Sciatic nerve (tissue), 2 donors: ENCODE measurements at regions not wholly inside any gene's neighbourhood (a gene's known extent, or its start where the extent isn't known, plus 50 kb on each side); places are given as distances from the start of the nearest gene placed in this dataset.
A peak's percentile ranks its signal among the peaks of the same experiment; 100 is the strongest.

Experiments used
- ATAC-seq: fragments of 200-7000 bp; cut with Tn5 transposase; one replicate; pipeline ENCODE4 v1.9.1; 2020; ENCODE audit warnings: mild to moderate bottlenecking, moderate library complexity
- DNase-seq: peaks from one replicate; pipeline ENCODE4 v3.0.0-alpha.2; 2020; ENCODE audit warnings: low spot score
- intact Hi-C: fragments of 100-400 bp; cut with DNase I; formaldehyde crosslinking; loops from one replicate; pipeline ENCODE4 v1.14.2; 2022
- donor health status: DM: no; HTN: no; CAD: no.
- donor health status: DM: no; HTN: no; CAD: no.

DNA sequence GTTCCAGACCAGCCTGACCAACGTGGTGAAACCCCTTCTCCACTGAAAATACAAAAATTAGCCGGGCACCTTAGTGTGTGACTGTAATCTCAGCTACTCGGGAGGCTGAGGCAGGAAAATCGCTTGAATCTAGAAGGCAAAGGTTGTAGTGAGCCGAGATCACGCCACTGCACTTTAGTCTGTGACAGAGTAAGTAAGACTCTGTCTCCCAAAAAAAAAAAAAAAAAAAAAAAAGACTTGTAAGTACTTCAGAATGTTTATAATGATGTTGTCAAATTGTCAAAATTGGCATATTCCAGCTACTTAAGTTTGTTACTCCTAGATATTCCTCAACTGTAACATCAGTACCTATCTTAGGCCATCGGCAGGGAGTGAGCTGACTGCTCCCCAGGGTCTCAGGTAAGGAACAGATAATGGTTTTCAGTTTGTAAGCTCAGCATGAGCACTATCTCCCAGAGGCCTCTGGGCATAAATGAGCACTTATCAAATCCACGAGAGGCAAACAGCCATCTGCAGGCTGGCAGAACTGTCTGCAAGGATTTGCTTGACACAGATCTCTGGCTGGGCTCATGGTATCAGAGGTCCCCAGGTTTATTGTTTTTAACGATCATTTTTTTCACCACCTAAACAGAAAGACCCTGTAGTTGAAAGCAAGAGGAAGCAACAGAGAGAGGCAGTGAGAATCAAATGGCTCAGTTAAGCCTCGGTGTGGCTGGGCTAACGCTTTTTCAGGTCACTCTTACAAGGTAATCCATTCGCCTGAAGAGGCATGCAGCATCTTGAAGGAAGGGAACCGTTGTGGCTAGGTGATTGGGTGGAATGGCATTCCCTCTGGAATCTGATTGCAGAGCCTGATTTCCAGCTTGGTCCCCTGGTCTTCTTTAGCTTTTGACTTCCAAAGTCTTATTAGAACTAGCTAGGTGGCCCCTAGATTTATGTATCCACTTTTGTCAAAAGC is 115.9 kb downstream of the LY86 start:
- ATAC-seq (no peak), DNase-seq (no peak)
- intact Hi-C loops: no loop called here

DNA sequence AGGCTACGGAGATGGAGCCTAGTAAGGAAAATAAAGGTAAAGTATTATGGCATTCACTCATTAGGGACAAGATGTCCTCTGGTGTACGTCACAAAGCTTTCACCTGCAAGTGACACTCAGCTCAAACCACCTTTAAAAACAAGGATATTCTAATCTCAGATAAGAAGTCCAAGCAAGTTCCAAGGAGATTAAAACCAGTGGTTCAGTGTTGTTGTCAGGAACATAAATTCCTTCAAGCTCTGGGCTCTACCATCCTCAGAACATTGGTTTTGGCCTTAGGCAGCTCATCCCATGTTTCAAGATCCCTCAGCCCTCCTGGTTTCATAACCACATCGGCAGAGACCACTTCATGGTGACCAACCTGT is 116.5 kb downstream of the LY86 start:
- ATAC-seq: no peak
- intact Hi-C loops: no loop called here

DNA sequence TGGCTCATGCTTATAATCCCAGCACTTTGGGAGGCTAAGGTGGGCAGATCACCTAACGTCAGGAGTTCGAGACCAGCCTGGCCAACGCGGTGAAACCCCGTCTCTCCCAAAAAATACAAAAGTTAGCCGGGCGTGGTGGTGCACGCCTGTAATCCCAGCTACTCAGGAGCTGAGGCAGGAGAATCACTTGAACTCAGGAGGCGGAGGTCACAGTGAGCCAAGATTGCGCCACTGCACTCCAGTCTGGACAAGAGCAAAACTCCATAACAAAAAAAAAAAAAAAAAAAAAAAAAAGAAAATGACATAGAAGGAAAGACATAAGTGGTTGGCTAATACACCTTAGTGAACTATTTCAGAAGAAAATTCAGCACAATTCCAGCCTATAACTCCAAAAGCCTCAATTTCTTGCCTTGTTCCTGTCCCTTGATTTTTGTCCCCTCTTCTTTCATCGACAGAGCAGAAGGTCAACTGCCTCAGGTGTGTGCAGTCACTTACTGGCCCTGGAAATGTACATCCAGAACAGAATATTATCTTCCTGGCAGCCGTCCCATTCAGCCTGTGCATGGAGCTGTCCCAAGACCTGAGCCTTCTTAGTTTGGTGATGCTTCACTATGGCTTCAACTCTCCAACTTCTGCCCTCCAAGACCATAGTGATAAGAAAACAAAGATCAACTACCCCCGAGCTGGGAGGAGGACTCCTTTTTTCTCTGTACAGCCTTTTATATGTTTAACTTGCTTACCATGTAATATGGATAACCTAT is 117.6 kb downstream of the LY86 start:
- intact Hi-C loops: no loop called here
- no peak for DNase-seq
- no peak for ATAC-seq

More for the DNA sequence above, 116.5 kb downstream of the LY86 start:
- no peak for DNase-seq

- intact Hi-C loops: no loop called here
- no peak for ATAC-seq
Observed at GRCh38 chr6:6707143-6707542, 118.6 kb downstream of the LY86 start.

DNA sequence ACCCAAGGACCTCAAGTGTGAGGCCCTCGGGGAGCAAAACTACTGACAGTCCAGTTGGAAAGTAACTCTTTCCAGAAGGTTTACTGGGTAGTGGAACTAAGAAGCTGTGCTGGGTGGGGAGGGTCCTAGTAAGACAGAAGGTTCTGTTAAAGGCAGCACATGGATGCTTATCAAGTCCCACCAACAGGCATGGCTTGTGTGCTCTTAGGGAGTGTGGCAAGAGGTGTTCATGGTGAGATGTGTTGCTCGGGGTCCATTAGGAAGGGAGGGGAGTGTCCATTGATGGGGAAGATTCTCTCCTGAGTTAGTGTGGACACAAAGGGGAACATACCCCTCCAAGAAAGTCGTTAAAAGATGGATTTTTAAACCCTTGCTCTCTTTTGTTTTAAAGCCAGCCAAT is 120.6 kb downstream of the LY86 start:
- ATAC-seq (no peak), DNase-seq (no peak)
- intact Hi-C loops: no loop called here

More at GRCh38 chr6:6707143-6707542, 118.6 kb downstream of the LY86 start:
- no peak for DNase-seq

DNA sequence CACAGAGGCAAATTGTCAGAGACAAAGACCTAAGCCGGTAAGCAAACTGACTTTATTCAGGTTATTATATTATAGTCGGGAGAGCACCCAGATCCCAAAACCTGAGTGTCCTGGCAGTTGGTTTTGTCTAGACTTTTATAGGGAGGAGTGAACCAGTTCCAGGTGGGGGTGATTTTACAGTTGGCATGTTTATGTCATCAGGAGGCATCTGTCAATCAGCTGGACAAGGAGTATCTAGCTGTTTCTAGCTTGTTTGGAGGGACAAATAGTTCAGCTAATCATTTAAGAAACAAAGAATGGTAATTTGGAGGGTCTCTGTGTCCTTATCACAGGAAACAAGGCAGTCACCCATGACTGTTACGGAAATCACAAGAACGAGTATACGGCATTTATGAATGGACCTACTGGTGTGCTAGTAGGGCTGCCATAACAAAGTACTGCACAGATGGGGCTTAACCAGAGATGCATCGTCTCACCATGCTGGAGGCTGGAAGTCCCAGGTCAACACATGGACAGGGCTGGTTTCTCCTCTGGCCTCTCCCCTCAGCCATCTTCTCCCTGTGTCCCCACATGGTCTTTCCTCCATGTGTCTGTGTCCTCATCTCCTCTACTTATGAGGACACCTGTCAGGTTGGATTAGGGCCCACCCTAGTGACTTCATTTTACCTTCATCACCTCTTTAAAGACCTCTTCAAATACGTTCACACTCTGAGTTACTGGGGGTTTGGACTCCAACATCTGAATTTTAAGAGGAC is 122.7 kb downstream of the LY86 start:
- ATAC-seq (no peak), DNase-seq (no peak)
- intact Hi-C loops: no loop called here

DNA sequence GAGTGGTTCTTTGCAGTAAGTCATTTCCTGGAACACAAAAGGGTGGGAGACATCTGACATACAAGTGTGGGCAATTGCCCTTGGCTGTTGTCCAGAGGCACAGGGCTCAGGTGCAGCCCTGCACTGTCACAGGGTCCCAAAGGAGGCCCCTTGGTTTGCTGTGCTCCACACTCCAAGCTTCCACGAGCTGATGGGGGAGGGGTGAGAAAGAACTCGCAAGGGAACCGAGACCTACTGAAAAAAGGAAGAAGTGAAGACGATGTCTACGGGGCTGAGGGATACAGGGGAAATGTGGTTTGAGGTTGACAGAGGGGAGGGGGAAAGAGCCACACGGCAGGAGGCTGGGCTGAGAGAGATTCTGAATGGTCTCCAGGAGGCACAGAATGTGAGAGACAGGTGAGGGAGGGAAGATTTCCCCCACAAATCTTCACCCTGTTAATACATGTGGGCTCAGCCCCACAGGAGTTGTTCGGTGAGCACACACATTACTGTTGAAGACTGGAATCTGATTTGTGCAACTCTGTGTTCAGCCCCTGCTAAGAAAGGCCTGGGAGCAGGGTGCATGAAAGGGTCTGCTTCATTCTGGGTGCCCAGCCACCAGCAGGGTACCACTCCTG is 123.4 kb downstream of the LY86 start:
- intact Hi-C loops: no loop called here
- peak; percentile 42 for ATAC-seq
- DNase-seq: no peak

DNA sequence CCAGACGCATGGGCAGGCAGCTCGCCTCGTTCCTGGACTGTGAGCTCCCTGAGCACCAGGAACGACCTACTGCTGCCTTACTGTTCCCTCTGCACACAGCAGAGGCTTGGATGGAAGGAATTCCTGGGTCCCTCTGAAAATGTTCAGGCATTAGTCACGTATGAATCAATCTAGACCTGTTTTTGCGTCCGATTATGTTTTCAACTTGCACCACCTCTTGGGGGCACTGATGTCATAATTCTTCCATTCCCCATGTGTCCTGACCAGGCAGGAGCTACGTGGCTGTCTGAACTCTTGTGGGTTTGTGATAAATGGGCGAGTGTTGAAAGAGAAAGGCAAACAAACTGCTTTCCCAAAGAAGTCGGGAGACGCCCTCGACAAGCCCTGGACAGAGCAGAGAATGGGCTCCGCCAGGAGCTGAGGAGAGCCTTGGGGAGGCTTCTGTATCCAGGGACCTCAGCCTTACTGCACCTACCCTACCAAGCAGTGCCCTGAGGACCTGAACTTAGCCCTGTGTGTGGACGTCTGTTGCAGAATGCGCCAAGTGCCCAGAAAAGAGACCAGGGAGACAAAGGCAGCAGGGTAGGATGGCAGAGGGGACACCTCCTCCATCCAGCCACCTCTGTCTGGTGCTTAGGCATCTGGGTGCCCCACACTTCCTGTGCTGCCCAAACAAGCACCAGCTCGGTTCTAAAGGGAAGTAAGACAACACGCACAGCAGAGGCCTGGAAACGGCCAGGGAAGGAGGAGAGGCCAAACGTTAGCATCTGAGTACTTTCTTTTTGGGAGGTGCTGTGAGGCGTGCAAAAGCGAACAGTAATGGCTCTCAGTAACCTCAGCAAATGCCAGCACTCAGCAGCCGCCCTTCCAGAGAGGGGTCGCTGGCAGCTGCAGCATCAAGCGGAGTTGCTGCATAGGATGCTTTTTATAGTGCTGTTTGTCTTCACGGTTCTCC is 124.2 kb downstream of the LY86 start:
- ATAC-seq: peak; percentile 89
- intact Hi-C loops: no loop called here
- DNase-seq: no peak

GRCh38 chr6:6713657-6714056 is 125.1 kb downstream of the LY86 start:
- intact Hi-C loops: no loop called here
- ATAC-seq (peak; percentile 67), DNase-seq (no peak)

DNA sequence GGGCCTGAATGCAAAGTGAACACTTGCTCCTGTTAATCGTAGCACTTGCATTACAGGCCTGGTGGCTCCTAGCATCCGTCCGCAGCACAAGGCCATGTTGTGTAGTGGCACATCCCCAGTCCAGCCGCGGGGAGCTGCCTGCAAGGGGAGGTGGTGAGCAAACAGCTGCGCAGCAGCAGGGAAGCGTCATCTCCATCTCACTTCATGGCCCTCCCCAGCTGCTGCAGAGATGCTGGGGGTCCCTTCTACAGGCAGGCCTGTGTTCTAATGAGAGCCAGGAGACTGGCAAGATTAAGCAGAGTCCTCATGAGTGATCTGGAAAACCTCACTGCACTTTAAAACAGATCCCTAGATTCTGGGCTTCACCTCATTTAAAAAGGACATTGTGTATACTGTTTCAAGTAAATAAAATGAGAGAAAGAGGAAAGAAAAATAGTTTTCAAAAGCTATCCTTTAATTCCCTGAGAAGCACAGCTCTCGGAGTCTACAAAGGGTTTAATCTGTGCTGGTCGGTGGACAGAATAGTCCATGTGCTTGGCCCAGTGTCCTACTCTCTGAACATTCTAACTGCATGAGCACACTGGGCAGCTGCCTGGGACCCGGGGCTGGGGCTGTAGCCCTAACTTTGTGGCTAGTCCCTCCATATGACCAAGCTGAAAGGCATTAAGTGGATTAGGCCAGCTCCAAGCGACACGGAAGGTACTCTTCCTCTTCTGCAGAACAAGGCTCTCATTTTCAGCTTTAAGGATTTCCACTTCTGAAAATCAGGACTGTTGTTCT is 125.8 kb downstream of the LY86 start:
- ATAC-seq: peak; percentile 8
- DNase-seq: no peak
- intact Hi-C loops: no loop called here

GRCh38 chr6:6714953-6715352 is 126.4 kb downstream of the LY86 start:
- ATAC-seq (no peak), DNase-seq (no peak)
- intact Hi-C loops: no loop called here

DNA sequence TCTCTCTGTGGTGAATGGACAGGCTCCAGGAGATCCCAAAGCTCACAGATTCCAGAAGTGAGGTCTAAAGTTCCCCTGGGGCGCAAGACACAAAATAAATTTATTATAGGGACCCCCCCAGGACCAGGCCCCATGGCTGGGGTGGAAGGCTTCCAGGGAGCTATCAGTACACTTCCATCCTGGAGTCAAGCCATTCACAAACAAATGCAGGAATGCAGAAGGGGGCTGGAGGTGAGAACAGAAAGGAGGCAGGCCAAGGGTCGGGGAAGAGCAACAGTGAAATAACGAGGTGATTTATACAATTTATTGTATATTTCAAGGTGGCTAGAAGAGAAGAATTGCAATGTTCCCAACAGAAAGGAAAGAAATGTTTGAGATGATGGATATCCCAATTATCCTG is 126.9 kb downstream of the LY86 start:
- DNase-seq (no peak), ATAC-seq (no peak)
- intact Hi-C loops: no loop called here

- DNase-seq (no peak), ATAC-seq (no peak)
- intact Hi-C loops: no loop called here
Observed at GRCh38 chr6:6716998-6717763, 128.7 kb downstream of the LY86 start.

- DNase-seq: no peak
- ATAC-seq: no peak
- intact Hi-C loops: no loop called here
Observed at GRCh38 chr6:6717953-6718352, 129.4 kb downstream of the LY86 start.

GRCh38 chr6:6721606-6722005 is 133.1 kb downstream of the LY86 start:
- intact Hi-C loops: no loop called here
- ATAC-seq (no peak), DNase-seq (no peak)

DNA sequence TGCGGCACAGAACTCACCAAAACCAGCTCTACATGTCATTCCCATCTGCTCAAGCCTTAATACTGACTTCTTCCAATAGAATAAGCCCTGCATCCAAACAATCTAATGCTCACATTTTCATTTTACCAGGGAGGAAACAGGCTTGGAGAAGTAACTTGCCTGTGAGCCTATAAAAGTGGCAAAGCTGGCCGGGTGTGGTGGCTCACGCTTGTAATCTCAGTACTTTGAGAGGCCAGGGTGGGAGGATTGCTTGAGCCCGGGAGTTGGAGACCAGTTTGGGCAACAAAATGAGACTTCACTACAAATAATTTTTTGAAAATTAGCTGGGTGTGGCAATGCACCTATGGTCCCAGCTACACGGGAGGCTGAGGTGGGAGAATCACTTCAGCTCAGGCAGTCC is 133.7 kb downstream of the LY86 start:
- intact Hi-C loops: no loop called here

GRCh38 chr6:6723361-6723760 is 134.8 kb downstream of the LY86 start:
- ATAC-seq (peak; percentile 11), DNase-seq (no peak)
- intact Hi-C loops: no loop called here

More for the DNA sequence above, 133.7 kb downstream of the LY86 start:
- DNase-seq: no peak
- no peak for ATAC-seq
